T-helper 17 cell (primary cell): ENCODE measurements at regions not wholly inside any gene's neighbourhood (a gene's known extent, or its start where the extent isn't known, plus 50 kb on each side); places are given as distances from the start of the nearest gene placed in this dataset.

ENCODE experiments used
- ATAC-seq: fragments of 150-1000 bp; cut with Tn5 transposase; 2 replicates; pipeline ENCODE4 v1.10.0; 2021; ENCODE audit warnings: mild to moderate bottlenecking, moderate library complexity
- DNase-seq, 3 donors: peaks; one replicate each; pipeline versions ENCODE4 v3.0.0 to v3.0.0-alpha.2; 2020 to 2021
- H3K9me3 ChIP-seq: one replicate; pipeline ENCODE4 v1.7.0; 2013; ENCODE audit warnings: low read length, mild to moderate bottlenecking; ENCODE audit not compliant: control insufficient read depth, poor library complexity, severe bottlenecking
- H3K27ac Mint-ChIP-seq: one replicate; pipeline ENCODE4 v1.8.0; 2022; ENCODE audit warnings: mild to moderate bottlenecking, moderate library complexity, mixed read lengths
- H3K27me3 Mint-ChIP-seq: one replicate; pipeline ENCODE4 v1.8.0; 2022; ENCODE audit warnings: mixed read lengths
- H3K36me3 Mint-ChIP-seq: one replicate; pipeline ENCODE4 v1.8.0; 2022; ENCODE audit warnings: low read depth, mixed read lengths
- H3K4me1 Mint-ChIP-seq: one replicate; pipeline ENCODE4 v1.8.0; 2022; ENCODE audit warnings: mild to moderate bottlenecking, mixed read lengths
- H3K4me3 Mint-ChIP-seq: one replicate; pipeline ENCODE4 v1.8.0; 2022; ENCODE audit warnings: mild to moderate bottlenecking, moderate library complexity, mixed read lengths

DNA sequence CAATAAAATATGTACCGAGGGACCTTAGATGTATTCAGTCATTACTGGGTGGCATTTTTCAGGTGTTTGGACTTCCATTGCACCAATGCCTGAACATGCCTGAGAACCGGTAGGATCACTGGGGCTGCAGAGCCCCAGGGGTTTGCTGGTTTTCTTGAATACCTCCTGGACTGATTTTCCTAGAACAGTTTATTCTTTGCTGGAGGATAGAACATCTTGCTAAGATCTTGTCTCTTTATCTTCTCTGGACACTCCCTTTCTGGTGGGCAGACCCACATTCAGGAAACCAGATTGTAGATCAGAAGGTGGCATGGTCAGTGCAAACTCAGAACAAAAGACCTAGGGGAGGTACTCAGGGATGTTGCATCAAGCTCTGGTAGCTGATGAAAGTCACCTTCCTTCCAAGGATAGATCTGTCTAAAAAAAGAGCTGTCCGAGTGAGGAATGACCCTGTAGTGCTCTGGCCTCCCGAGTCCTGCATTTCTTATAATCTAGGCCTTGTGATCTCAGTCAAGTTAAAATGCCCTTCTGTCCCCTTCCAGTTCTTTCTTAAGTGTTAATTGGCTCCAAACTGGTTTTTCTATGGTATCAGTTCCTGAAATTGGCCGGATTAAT, 84.8 kb downstream of the CLDN34 start:
- DNase-seq (no peak), ATAC-seq (no peak)
- Mint-ChIP-seq H3K4me3 (no peak overlapping the region), H3K4me1 (peaks cover 2% of the 10 kb centered on the region), H3K36me3 (no peaks in the 10 kb centered on the region), H3K27ac (no peak overlapping the region), H3K27me3 (no peaks in the 10 kb centered on the region)
- H3K9me3 ChIP-seq: no peaks in the 10 kb centered on the region

DNA sequence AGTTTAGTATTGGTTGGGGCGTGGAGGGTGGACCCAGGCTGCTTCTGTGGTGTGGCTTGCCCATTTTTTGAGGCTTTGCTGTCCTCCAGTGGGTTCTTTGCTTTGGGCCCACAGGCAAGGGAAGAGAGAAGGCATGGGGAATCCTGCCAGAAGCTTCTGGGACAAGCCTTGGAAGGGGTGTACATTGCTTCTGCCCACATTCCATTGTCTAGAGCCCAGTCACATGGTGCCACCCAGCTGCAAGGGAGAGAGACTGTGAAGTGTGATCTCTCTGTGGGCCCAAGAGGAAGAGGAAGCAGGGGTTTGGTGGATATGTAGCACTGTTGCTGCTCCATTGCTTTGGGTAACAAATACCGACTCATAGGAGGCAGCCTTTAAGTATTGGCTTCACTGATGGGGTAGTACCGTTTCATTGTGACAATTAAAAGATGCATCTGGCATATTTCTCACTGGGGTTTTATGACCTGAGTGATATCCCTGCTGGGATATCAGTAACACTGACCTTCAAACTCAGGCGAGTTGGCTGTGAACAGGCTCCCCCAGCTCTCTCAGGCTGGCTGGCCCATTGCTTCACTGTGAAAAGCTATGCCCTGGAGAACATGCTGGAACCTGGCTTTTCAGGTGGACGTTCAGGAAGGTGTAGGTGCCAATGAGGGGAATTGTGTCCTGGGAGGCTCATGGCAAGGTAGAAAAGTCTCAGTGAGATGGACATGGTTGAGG, 85.9 kb downstream of the CLDN34 start:
- Mint-ChIP-seq H3K27me3 (no peaks in the 10 kb centered on the region), H3K27ac (no peak overlapping the region), H3K4me1 (peaks cover 2% of the 10 kb centered on the region), H3K4me3 (no peak overlapping the region), H3K36me3 (no peaks in the 10 kb centered on the region)
- no peak for ATAC-seq
- no peak for DNase-seq
- no peaks in the 10 kb centered on the region for H3K9me3 ChIP-seq

- H3K27ac Mint-ChIP-seq: no peak overlapping the region
- H3K4me1 Mint-ChIP-seq: peaks cover 2% of the 10 kb centered on the region
- H3K27me3 Mint-ChIP-seq: no peaks in the 10 kb centered on the region
- H3K36me3 Mint-ChIP-seq: no peaks in the 10 kb centered on the region
- H3K4me3 Mint-ChIP-seq: no peak overlapping the region
- DNase-seq: no peak
- H3K9me3 ChIP-seq: no peaks in the 10 kb centered on the region
- no peak for ATAC-seq
These were observed 87.2 kb downstream of the CLDN34 start for GRCh38 chrX:10054396-10054795.

GRCh38 chrX:10055430-10055829, 88.3 kb downstream of the CLDN34 start:
- Mint-ChIP-seq H3K27ac (no peak overlapping the region), H3K4me3 (no peak overlapping the region), H3K4me1 (peaks cover 2% of the 10 kb centered on the region), H3K36me3 (no peaks in the 10 kb centered on the region), H3K27me3 (no peaks in the 10 kb centered on the region)
- DNase-seq (no peak), ATAC-seq (no peak)
- no peaks in the 10 kb centered on the region for H3K9me3 ChIP-seq

DNA sequence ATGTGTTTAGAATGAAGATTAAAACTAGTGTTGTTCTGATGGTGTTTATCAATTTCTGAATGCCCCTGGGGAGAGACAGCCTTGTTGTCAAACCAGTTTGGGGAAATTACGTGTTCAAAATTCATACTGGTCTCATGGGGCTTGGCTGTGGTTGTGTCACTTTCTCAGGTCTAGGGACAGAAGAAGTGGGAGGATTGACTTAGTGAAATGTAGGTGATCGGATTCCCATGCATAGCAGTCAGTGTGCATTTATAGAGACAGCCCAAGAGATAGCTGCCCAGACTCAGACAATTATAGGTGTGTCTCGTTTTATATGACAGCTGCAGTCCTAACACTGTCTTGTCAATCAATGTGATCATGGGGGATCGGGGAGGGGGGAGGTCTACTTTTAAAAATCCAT, 94.4 kb upstream of the CLCN4 start:
- Mint-ChIP-seq H3K4me3 (no peak overlapping the region), H3K27me3 (no peaks in the 10 kb centered on the region), H3K4me1 (peaks cover 4% of the 10 kb centered on the region), H3K36me3 (peaks cover 3% of the 10 kb centered on the region), H3K27ac (no peak overlapping the region)
- no peaks in the 10 kb centered on the region for H3K9me3 ChIP-seq
- DNase-seq (no peak), ATAC-seq (no peak)

DNA sequence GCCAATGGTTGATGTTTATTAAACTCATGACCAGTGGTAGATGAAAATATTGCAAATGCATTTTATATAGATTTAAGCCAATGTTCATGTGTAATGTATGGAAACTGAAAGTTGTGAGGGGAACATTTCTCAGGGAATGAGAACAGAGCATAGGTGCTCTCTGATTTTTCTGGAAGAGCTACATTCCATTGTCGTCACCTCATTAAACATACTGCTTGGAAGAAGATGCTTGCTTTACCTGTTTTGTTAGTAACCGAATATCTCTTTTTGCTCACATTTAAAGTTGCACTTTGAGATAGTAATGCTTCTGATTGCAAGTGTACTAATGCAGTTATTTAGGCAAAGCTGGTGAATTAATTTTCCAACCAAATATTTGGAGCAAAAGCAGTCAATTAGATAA, 93.8 kb upstream of the CLCN4 start:
- Mint-ChIP-seq H3K36me3 (peaks cover 3% of the 10 kb centered on the region), H3K27ac (no peak overlapping the region), H3K4me3 (no peak overlapping the region), H3K4me1 (peaks cover 4% of the 10 kb centered on the region), H3K27me3 (no peaks in the 10 kb centered on the region)
- DNase-seq: no peak
- no peak for ATAC-seq
- H3K9me3 ChIP-seq: no peaks in the 10 kb centered on the region

DNA sequence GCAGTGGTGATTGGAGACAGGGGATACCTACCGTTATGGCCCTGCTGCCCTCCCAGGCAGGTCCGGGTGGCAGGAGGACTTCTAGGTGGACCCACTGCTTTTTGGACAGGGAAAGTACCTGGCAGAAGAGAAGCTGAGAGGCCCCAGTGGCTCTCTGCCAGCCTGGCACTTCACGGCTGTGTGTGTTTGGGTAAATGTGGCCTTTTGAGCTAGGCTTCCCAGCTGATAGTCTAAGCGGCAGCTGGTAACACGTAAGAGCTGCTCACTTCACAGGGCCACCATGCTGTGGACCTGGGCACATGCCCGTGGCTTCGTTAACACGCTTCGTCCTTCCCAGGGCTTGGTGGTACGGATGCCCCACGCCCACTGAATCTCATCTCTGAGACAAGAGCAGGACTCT, 92.0 kb upstream of the CLCN4 start:
- peaks cover 3% of the 10 kb centered on the region for H3K36me3 Mint-ChIP-seq
- DNase-seq: no peak
- no peaks in the 10 kb centered on the region for H3K27me3 Mint-ChIP-seq
- no peak for ATAC-seq
- no peaks in the 10 kb centered on the region for H3K9me3 ChIP-seq
- no peak overlapping the region for H3K27ac Mint-ChIP-seq
- H3K4me1 Mint-ChIP-seq: peaks cover 4% of the 10 kb centered on the region
- H3K4me3 Mint-ChIP-seq: no peak overlapping the region

- H3K4me3 Mint-ChIP-seq: no peak overlapping the region
- H3K27ac Mint-ChIP-seq: no peak overlapping the region
- ATAC-seq: no peak
- H3K36me3 Mint-ChIP-seq: peaks cover under 1% of the 10 kb centered on the region
- no peaks in the 10 kb centered on the region for H3K9me3 ChIP-seq
- H3K27me3 Mint-ChIP-seq: no peaks in the 10 kb centered on the region
- H3K4me1 Mint-ChIP-seq: peaks cover 5% of the 10 kb centered on the region
- no peak for DNase-seq
These were observed 85.9 kb upstream of the CLCN4 start for GRCh38 chrX:10070714-10071436.

GRCh38 chrX:10071451-10072144, 85.2 kb upstream of the CLCN4 start:
- no peak for ATAC-seq
- Mint-ChIP-seq H3K4me1 (peaks cover 3% of the 10 kb centered on the region), H3K27me3 (no peaks in the 10 kb centered on the region), H3K4me3 (no peak overlapping the region), H3K27ac (peak overlapping the region; percentile 29), H3K36me3 (no peaks in the 10 kb centered on the region)
- DNase-seq: no peak
- H3K9me3 ChIP-seq: no peaks in the 10 kb centered on the region

GRCh38 chrX:10072786-10073568, 83.8 kb upstream of the CLCN4 start:
- ATAC-seq (no peak), DNase-seq (no peak)
- no peaks in the 10 kb centered on the region for H3K9me3 ChIP-seq
- no peaks in the 10 kb centered on the region for H3K36me3 Mint-ChIP-seq
- H3K4me3 Mint-ChIP-seq: no peak overlapping the region
- no peak overlapping the region for H3K27ac Mint-ChIP-seq
- H3K4me1 Mint-ChIP-seq: peaks cover 3% of the 10 kb centered on the region
- H3K27me3 Mint-ChIP-seq: no peaks in the 10 kb centered on the region

DNA sequence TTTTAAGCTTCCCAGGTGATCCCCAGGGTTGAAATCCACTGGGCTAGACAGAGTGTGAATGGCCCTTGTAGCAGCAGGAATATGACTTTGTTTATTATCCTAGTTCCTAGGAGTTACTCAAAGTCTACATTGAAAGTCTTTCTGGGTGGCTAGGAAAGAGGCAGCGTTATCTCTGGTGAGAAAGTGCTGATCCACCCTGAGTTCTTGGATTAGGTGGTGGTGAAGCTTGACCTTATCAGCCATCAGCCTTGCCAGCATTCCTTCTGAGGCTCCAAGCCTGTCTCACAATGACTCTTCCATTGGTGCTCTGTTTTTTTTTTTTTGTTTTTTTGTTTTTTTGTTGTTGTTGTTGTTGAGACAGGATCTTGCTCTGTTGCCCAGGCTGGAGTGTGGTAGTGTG, 83.1 kb upstream of the CLCN4 start:
- no peaks in the 10 kb centered on the region for H3K36me3 Mint-ChIP-seq
- H3K27me3 Mint-ChIP-seq: no peaks in the 10 kb centered on the region
- no peak overlapping the region for H3K27ac Mint-ChIP-seq
- ATAC-seq (no peak), DNase-seq (no peak)
- H3K9me3 ChIP-seq: no peaks in the 10 kb centered on the region
- no peak overlapping the region for H3K4me3 Mint-ChIP-seq
- H3K4me1 Mint-ChIP-seq: peaks cover 3% of the 10 kb centered on the region

- ATAC-seq (no peak), DNase-seq (no peak)
- H3K9me3 ChIP-seq: no peaks in the 10 kb centered on the region
- Mint-ChIP-seq H3K27ac (no peak overlapping the region), H3K4me3 (no peak overlapping the region), H3K27me3 (no peaks in the 10 kb centered on the region), H3K4me1 (peaks cover 3% of the 10 kb centered on the region), H3K36me3 (no peaks in the 10 kb centered on the region)
These were observed 82.4 kb upstream of the CLCN4 start for GRCh38 chrX:10074241-10074941.
